SK-N-SH treated with all-trans-retinoic acid at 6 μM for 48 hours (cell line): ENCODE measurements at regions not wholly inside any gene's neighbourhood (a gene's known extent, or its start where the extent isn't known, plus 50 kb on each side); places are given as distances from the start of the nearest gene placed in this dataset.

Experiments
- ATAC-seq: fragments of 200-7000 bp; cut with Tn5 transposase; 3 replicates; pipeline ENCODE4 v1.9.1; 2020; ENCODE audit warnings: mild to moderate bottlenecking, moderate library complexity
- ARNTL ChIP-seq: fragments of 450-650 bp; formaldehyde crosslinking; IDR thresholded peaks from 2 replicates; pipeline ENCODE4 v1.5.0; 2020; ENCODE audit warnings: low read depth, mild to moderate bottlenecking, moderate library complexity, borderline replicate concordance
- CREB5 ChIP-seq: fragments of 250-450 bp; sonication (Bioruptor Pico); IDR thresholded peaks from 2 replicates; pipeline ENCODE4 v1.5.1; 2020; ENCODE audit warnings: low read depth, mild to moderate bottlenecking, moderate library complexity
- CSDC2 ChIP-seq: fragments of 250-450 bp; sonication (Bioruptor Pico); IDR thresholded peaks from 2 replicates; pipeline ENCODE4 v1.5.0; 2020; ENCODE audit warnings: mild to moderate bottlenecking, moderate library complexity
- CSRNP3 ChIP-seq: fragments of 250-450 bp; sonication (Bioruptor Pico); IDR thresholded peaks from 2 replicates; pipeline ENCODE4 v1.5.1; 2021; ENCODE audit warnings: mild to moderate bottlenecking, moderate library complexity
- GLIS3 ChIP-seq: fragments of 250-450 bp; sonication (Bioruptor Pico); IDR thresholded peaks from 2 replicates; pipeline ENCODE4 v1.5.0; 2020; ENCODE audit warnings: mild to moderate bottlenecking, moderate library complexity
- ISL1 ChIP-seq: fragments of 250-450 bp; sonication (Bioruptor Pico); IDR thresholded peaks from 2 replicates; pipeline ENCODE4 v2.1.2; 2022; ENCODE audit warnings: mild to moderate bottlenecking, moderate library complexity
- OSR1 ChIP-seq: fragments of 250-450 bp; sonication (Bioruptor Pico); IDR thresholded peaks from 2 replicates; pipeline ENCODE4 v1.8.0; 2022; ENCODE audit warnings: moderate library complexity, mild to moderate bottlenecking, inconsistent platforms
- POU6F1 ChIP-seq: fragments of 250-450 bp; sonication (Bioruptor Pico); IDR thresholded peaks from 2 replicates; pipeline ENCODE4 v1.8.0; 2021; ENCODE audit warnings: low read depth, mild to moderate bottlenecking, moderate library complexity, borderline replicate concordance
- PPARA ChIP-seq: fragments of 250-450 bp; sonication (Bioruptor Pico); IDR thresholded peaks from 2 replicates; pipeline ENCODE4 v1.5.0; 2020; ENCODE audit warnings: mild to moderate bottlenecking, borderline replicate concordance
- SNAI2 ChIP-seq: fragments of 250-450 bp; sonication (Bioruptor Pico); IDR thresholded peaks from 2 replicates; pipeline ENCODE4 v1.5.0; 2020; ENCODE audit warnings: mild to moderate bottlenecking, moderate library complexity
- TSHZ2 ChIP-seq: fragments of 250-450 bp; sonication (Bioruptor Pico); IDR thresholded peaks from 2 replicates; pipeline ENCODE4 v1.5.0; 2020; ENCODE audit warnings: mild to moderate bottlenecking, moderate library complexity
- ZC3H10 ChIP-seq: fragments of 250-450 bp; sonication (Bioruptor Pico); IDR thresholded peaks from 2 replicates; pipeline ENCODE4 v1.5.1; 2021; ENCODE audit warnings: mild to moderate bottlenecking, moderate library complexity
- ZFP3 ChIP-seq: fragments of 250-450 bp; sonication (Bioruptor Pico); IDR thresholded peaks from 2 replicates; pipeline ENCODE4 v1.5.0; 2020; ENCODE audit warnings: mild to moderate bottlenecking, moderate library complexity
- ZFP30 ChIP-seq: fragments of 450-650 bp; formaldehyde crosslinking; IDR thresholded peaks from 2 replicates; pipeline ENCODE4 v1.5.0; 2022; ENCODE audit warnings: mild to moderate bottlenecking, moderate library complexity
- ZNF565 ChIP-seq: fragments of 450-650 bp; formaldehyde crosslinking; conservative IDR thresholded peaks from 2 replicates; pipeline ENCODE4 v1.5.0; 2020; ENCODE audit warnings: low read depth, mild to moderate bottlenecking, moderate library complexity
- ZNF70 ChIP-seq: fragments of 450-650 bp; formaldehyde crosslinking; IDR thresholded peaks from 2 replicates; pipeline ENCODE4 v1.5.0; 2020; ENCODE audit warnings: mild to moderate bottlenecking, moderate library complexity

- TF ChIP-seq OSR1 (CRISPR knock-in tag) (no peak), GLIS3 (no peak), TSHZ2 (CRISPR knock-in tag) (no peak), ZFP30 (CRISPR knock-in tag) (no peak), ZFP3 (CRISPR knock-in tag) (no peak), ZC3H10 (CRISPR knock-in tag) (no peak), ZNF70 (CRISPR knock-in tag) (no peak)
- peak; percentile 61; the same call in 1 of the 3 replicates for ATAC-seq
Observed at GRCh38 chr17:34797720-34798119, 163.5 kb downstream of the CCT6B start.

GRCh38 chr17:34793231-34793908, 167.9 kb downstream of the CCT6B start:
- TF ChIP-seq CREB5 (CRISPR knock-in tag) (no peak), PPARA (CRISPR knock-in tag) (no peak), GLIS3 (no peak), ZC3H10 (CRISPR knock-in tag) (no peak), CSDC2 (no peak), ZNF70 (CRISPR knock-in tag) (no peak), POU6F1 (no peak), ISL1 (CRISPR knock-in tag) (no peak)
- ATAC-seq, result no peak

- TF ChIP-seq CSRNP3 (CRISPR knock-in tag) (no peak), ZFP30 (CRISPR knock-in tag) (no peak), CSDC2 (no peak), ZNF565 (CRISPR knock-in tag) (no peak), SNAI2 (CRISPR knock-in tag) (no peak), ARNTL (CRISPR knock-in tag) (no peak)
- TF ChIP-seq, all 23 proteins: peak for 0
- ATAC-seq, result no peak
Observed at GRCh38 chr17:34788696-34789095, 172.6 kb downstream of the CCT6B start.

GRCh38 chr17:34784526-34784925, 176.7 kb downstream of the CCT6B start:
- ATAC-seq, result no peak

More at GRCh38 chr17:34784526-34784925, 176.7 kb downstream of the CCT6B start:
- TF ChIP-seq ZC3H10 (CRISPR knock-in tag) (no peak), CSRNP3 (CRISPR knock-in tag) (no peak), CSDC2 (no peak), CREB5 (CRISPR knock-in tag) (no peak)
